Activated naive CD4-positive, alpha-beta T cell treated with anti-CD3 and anti-CD28 coated beads, Interleukin-2, amount 10 ng/mL, durations not matched to agents 7 days and 5 days (primary cell): ENCODE measurements at regions not wholly inside any gene's neighbourhood (a gene's known extent, or its start where the extent isn't known, plus 50 kb on each side); places are given as distances from the start of the nearest gene placed in this dataset.

Experiments
- CTCF ChIA-PET: fragments of 350-600 bp; sonication (Branson Sonifier 250); formaldehyde crosslinking; loops from one replicate; lab custom pipeline; 2021; ENCODE audit warnings: antibody characterized with exemption; lab: Charles Lee
- DNase-seq: peaks from one replicate; pipeline ENCODE4 v3.0.0-alpha.2; 2020
- H3K27ac Mint-ChIP-seq: one replicate; pipeline ENCODE4 v1.8.0; 2021; ENCODE audit warnings: mild to moderate bottlenecking, moderate library complexity, mixed read lengths
- H3K27me3 Mint-ChIP-seq: one replicate; pipeline ENCODE4 v1.8.0; 2021; ENCODE audit warnings: mild to moderate bottlenecking, mixed read lengths
- H3K36me3 Mint-ChIP-seq: one replicate; pipeline ENCODE4 v1.8.0; 2021; ENCODE audit warnings: mixed read lengths
- H3K4me1 Mint-ChIP-seq: one replicate; pipeline ENCODE4 v1.8.0; 2021; ENCODE audit warnings: mixed read lengths
- H3K4me3 Mint-ChIP-seq: one replicate; pipeline ENCODE4 v1.8.0; 2021; ENCODE audit warnings: mild to moderate bottlenecking, moderate library complexity, mixed read lengths
- H3K9me3 Mint-ChIP-seq: one replicate; pipeline ENCODE4 v1.8.0; 2021; ENCODE audit warnings: mixed read lengths

DNA sequence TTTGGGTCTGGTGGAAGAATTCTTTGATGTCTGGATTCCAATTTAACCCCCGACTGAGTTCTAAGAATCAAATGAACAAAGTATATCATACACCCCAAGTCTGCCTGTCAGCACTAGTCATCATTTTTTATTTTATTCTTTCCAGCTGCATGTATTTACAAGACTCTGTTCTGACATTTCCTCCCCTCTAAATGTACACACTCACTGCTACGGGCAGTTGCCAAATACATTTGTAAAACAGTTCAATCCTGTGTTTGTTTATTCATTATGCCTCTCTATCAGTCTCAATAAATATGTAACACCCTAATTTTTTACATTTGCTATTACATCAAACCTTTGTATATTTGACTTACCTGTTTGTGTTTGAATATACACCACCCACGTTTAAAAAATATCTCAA lies 422.3 kb upstream of the PSMD7 start:
- Mint-ChIP-seq H3K27me3 (no peaks in the 10 kb centered on the region), H3K36me3 (no peaks in the 10 kb centered on the region), H3K4me3 (no peak overlapping the region), H3K4me1 (no peaks in the 10 kb centered on the region), H3K27ac (no peak overlapping the region), H3K9me3 (no peaks in the 10 kb centered on the region)
- DNase-seq: no peak
- CTCF ChIA-PET: no interaction called here

DNA sequence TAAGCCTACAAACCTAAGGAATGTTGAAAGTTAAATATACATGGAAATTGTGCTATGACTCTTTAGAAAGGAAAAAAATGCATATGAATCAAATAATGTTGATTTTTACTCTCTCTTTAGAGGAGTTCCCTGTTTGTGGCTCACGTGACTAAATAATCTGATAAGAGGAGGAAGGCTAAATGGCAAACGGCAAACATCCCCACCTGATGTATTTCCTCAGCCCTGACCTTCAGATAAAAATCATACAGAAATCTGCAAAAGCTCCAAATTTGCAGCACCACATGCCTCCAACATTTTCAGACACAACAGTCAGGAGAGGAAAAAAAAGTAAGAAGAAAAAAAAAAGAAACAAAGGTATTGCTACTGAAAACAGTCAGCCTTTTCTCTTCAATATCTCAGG lies 423.0 kb upstream of the PSMD7 start:
- CTCF ChIA-PET: no interaction called here
- Mint-ChIP-seq H3K36me3 (no peaks in the 10 kb centered on the region), H3K4me1 (no peaks in the 10 kb centered on the region), H3K27ac (no peak overlapping the region), H3K9me3 (no peaks in the 10 kb centered on the region), H3K27me3 (no peaks in the 10 kb centered on the region), H3K4me3 (no peak overlapping the region)
- no peak for DNase-seq

DNA sequence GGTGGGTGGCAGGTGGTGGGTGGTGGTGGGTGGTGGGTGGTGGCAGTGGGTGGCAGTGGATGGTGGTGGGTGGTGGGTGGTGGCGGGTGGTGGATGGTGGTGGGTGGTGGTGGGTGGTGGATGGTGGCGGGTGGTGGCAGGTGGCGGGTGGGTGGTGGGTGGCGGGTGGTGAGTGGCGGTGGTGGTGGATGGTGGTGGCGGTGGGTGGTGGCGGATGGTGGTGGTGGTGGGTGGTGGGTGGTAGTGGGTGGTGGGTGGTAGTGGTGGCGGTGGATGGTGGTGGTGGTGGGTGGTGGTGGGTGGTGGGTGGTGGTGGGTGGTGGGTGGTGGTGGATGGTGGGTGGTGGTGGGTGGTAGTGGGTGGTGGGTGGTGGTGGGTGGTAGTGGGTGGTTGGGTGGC lies 423.8 kb upstream of the PSMD7 start:
- Mint-ChIP-seq H3K36me3 (no peaks in the 10 kb centered on the region), H3K4me1 (no peaks in the 10 kb centered on the region), H3K27ac (no peak overlapping the region), H3K27me3 (no peaks in the 10 kb centered on the region), H3K9me3 (no peaks in the 10 kb centered on the region), H3K4me3 (no peak overlapping the region)
- CTCF ChIA-PET: no interaction called here
- no peak for DNase-seq

- Mint-ChIP-seq H3K9me3 (no peaks in the 10 kb centered on the region), H3K4me1 (no peaks in the 10 kb centered on the region), H3K4me3 (no peak overlapping the region), H3K36me3 (no peaks in the 10 kb centered on the region), H3K27me3 (no peaks in the 10 kb centered on the region), H3K27ac (no peak overlapping the region)
- DNase-seq: no peak
- CTCF ChIA-PET: no interaction called here
Measured at GRCh38 chr16:73871088-73871733, 425.4 kb upstream of the PSMD7 start.

DNA sequence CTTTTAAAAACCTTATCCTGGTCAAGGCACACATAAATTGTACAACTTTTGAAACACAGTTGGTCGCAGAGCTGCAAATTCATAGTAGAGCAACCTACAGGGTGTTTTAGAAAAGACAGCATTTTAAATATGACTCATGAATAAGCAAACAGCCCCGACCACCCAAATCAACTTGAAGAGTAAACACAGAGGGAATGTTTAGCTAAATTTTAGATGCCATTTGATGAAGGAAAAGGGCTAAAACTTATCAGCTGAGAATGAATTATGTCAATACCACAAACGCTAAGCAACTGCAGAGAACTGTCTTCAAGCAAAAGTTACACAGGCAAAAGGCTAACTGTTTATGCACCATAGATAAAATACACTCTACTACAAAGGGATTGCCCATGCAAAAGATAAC lies 427.5 kb upstream of the PSMD7 start:
- Mint-ChIP-seq H3K27ac (no peak overlapping the region), H3K4me3 (no peak overlapping the region), H3K36me3 (no peaks in the 10 kb centered on the region), H3K9me3 (no peaks in the 10 kb centered on the region), H3K4me1 (no peaks in the 10 kb centered on the region), H3K27me3 (no peaks in the 10 kb centered on the region)
- DNase-seq: no peak
- CTCF ChIA-PET: no interaction called here

DNA sequence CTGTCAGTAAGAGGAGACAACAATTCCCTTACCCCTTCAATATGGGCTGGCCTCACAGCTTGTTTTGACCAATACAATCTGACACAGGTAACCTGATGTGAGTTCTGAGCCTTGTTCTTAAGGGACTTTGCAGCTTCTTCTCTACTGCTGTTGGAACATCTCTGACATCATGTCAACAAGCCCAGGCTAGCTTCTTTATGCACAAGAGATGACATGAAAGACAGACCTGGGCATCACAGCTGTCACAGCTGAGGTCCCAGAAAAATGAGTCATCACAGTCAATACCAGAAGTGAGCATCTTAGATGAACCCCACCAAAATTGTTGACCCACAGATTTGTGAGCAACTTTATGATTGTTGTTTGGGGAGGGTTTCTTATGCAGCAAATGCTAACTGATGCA lies 431.7 kb upstream of the PSMD7 start:
- Mint-ChIP-seq H3K36me3 (no peaks in the 10 kb centered on the region), H3K4me1 (no peaks in the 10 kb centered on the region), H3K9me3 (no peaks in the 10 kb centered on the region), H3K27me3 (no peaks in the 10 kb centered on the region), H3K27ac (no peak overlapping the region), H3K4me3 (no peak overlapping the region)
- DNase-seq: no peak
- CTCF ChIA-PET: interaction anchor here (1.1 kb wide), 1 partner anchor 26 kb away, joined by 3 read pairs; no protein-coding TSS in a partner anchor

GRCh38 chr16:73858326-73858725 lies 438.3 kb upstream of the PSMD7 start:
- no peak overlapping the region for H3K27ac Mint-ChIP-seq
- H3K4me3 Mint-ChIP-seq: no peak overlapping the region
- no peaks in the 10 kb centered on the region for H3K36me3 Mint-ChIP-seq
- no peaks in the 10 kb centered on the region for H3K4me1 Mint-ChIP-seq
- no peaks in the 10 kb centered on the region for H3K27me3 Mint-ChIP-seq
- no peaks in the 10 kb centered on the region for H3K9me3 Mint-ChIP-seq
- CTCF ChIA-PET: no interaction called here
- DNase-seq: no peak

- no peak overlapping the region for H3K27ac Mint-ChIP-seq
- CTCF ChIA-PET: no interaction called here
- no peak overlapping the region for H3K4me3 Mint-ChIP-seq
- DNase-seq: no peak
- H3K36me3 Mint-ChIP-seq: no peaks in the 10 kb centered on the region
- no peaks in the 10 kb centered on the region for H3K9me3 Mint-ChIP-seq
- no peaks in the 10 kb centered on the region for H3K27me3 Mint-ChIP-seq
- H3K4me1 Mint-ChIP-seq: no peaks in the 10 kb centered on the region
Measured at GRCh38 chr16:73853968-73854367, 442.6 kb upstream of the PSMD7 start.

GRCh38 chr16:73852561-73852960 lies 444.1 kb upstream of the PSMD7 start:
- Mint-ChIP-seq H3K4me1 (no peaks in the 10 kb centered on the region), H3K36me3 (no peaks in the 10 kb centered on the region), H3K9me3 (no peaks in the 10 kb centered on the region), H3K27ac (no peak overlapping the region), H3K27me3 (no peaks in the 10 kb centered on the region), H3K4me3 (no peak overlapping the region)
- DNase-seq: no peak
- CTCF ChIA-PET: no interaction called here

- Mint-ChIP-seq H3K9me3 (no peaks in the 10 kb centered on the region), H3K4me3 (no peak overlapping the region), H3K4me1 (no peaks in the 10 kb centered on the region), H3K36me3 (no peaks in the 10 kb centered on the region), H3K27me3 (no peaks in the 10 kb centered on the region), H3K27ac (no peak overlapping the region)
- CTCF ChIA-PET: no interaction called here
- DNase-seq: no peak
Measured at GRCh38 chr16:73848993-73849392, 447.6 kb upstream of the PSMD7 start.

DNA sequence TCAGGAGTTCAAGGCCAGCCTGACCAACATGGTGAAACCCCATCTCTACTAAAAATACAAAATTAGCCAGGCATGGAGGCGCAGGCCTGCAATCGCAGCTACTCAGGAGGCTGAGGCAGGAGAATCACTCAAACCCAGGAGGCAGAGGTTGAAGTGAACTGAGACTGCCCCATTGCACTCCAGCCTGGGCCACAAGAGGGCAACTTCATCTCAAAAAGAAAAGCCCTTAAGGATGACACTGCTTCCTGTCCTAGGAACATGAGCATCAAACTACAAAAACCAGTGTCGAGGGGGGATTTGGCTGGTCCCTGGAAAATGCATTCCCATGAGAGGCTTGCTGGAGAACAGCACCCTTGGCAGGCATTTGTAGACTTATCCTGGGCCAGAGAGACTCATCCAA lies 449.5 kb upstream of the PSMD7 start:
- Mint-ChIP-seq H3K4me3 (no peak overlapping the region), H3K9me3 (no peaks in the 10 kb centered on the region), H3K36me3 (no peaks in the 10 kb centered on the region), H3K27me3 (no peaks in the 10 kb centered on the region), H3K4me1 (no peaks in the 10 kb centered on the region), H3K27ac (no peak overlapping the region)
- CTCF ChIA-PET: no interaction called here
- no peak for DNase-seq

GRCh38 chr16:73846356-73846755 lies 450.3 kb upstream of the PSMD7 start:
- H3K27ac Mint-ChIP-seq: no peak overlapping the region
- H3K27me3 Mint-ChIP-seq: no peaks in the 10 kb centered on the region
- no peak for DNase-seq
- no peaks in the 10 kb centered on the region for H3K9me3 Mint-ChIP-seq
- no peaks in the 10 kb centered on the region for H3K36me3 Mint-ChIP-seq
- no peaks in the 10 kb centered on the region for H3K4me1 Mint-ChIP-seq
- H3K4me3 Mint-ChIP-seq: no peak overlapping the region
- CTCF ChIA-PET: no interaction called here

- Mint-ChIP-seq H3K4me3 (no peak overlapping the region), H3K9me3 (peaks cover under 1% of the 10 kb centered on the region), H3K27ac (no peak overlapping the region), H3K27me3 (no peaks in the 10 kb centered on the region), H3K4me1 (no peaks in the 10 kb centered on the region), H3K36me3 (no peaks in the 10 kb centered on the region)
- DNase-seq: no peak
- CTCF ChIA-PET: no interaction called here
Measured at GRCh38 chr16:73846007-73846330, 450.6 kb upstream of the PSMD7 start.

GRCh38 chr16:73845238-73846006 lies 451.2 kb upstream of the PSMD7 start:
- Mint-ChIP-seq H3K27ac (no peak overlapping the region), H3K27me3 (no peaks in the 10 kb centered on the region), H3K9me3 (peaks cover 4% of the 10 kb centered on the region), H3K4me1 (no peaks in the 10 kb centered on the region), H3K4me3 (no peak overlapping the region), H3K36me3 (no peaks in the 10 kb centered on the region)
- DNase-seq: no peak
- CTCF ChIA-PET: no interaction called here

- Mint-ChIP-seq H3K9me3 (peaks cover 13% of the 10 kb centered on the region), H3K36me3 (no peaks in the 10 kb centered on the region), H3K4me1 (no peaks in the 10 kb centered on the region), H3K27ac (no peak overlapping the region), H3K4me3 (no peak overlapping the region), H3K27me3 (no peaks in the 10 kb centered on the region)
- CTCF ChIA-PET: no interaction called here
- no peak for DNase-seq
Measured at GRCh38 chr16:73840728-73841127, 455.9 kb upstream of the PSMD7 start.
